Dendritic cell treated with granulocyte-macrophage colony-stimulating factor and Interleukin-4, amounts not matched to agents 40 ng/mL and 50 ng/mL, for 4 days (primary cell): ENCODE measurements at regions not wholly inside any gene's neighbourhood (a gene's known extent, or its start where the extent isn't known, plus 50 kb on each side); places are given as distances from the start of the nearest gene placed in this dataset.

ENCODE experiments used
- H3K27ac Mint-ChIP-seq: one replicate; pipeline ENCODE4 v1.8.0; 2022; ENCODE audit warnings: mild to moderate bottlenecking, mixed read lengths
- H3K27me3 Mint-ChIP-seq: one replicate; pipeline ENCODE4 v1.8.0; 2022; ENCODE audit warnings: mild to moderate bottlenecking, mixed read lengths
- H3K36me3 Mint-ChIP-seq: one replicate; pipeline ENCODE4 v1.8.0; 2022; ENCODE audit warnings: low read depth, mixed read lengths
- H3K4me1 Mint-ChIP-seq: one replicate; pipeline ENCODE4 v1.8.0; 2022; ENCODE audit warnings: low read depth, mixed read lengths
- H3K4me3 Mint-ChIP-seq: one replicate; pipeline ENCODE4 v1.8.0; 2022; ENCODE audit warnings: mild to moderate bottlenecking, moderate library complexity, mixed read lengths
- H3K9me3 Mint-ChIP-seq: one replicate; pipeline ENCODE4 v1.8.0; 2022; ENCODE audit warnings: mixed read lengths
- intact Hi-C: fragments of 100-400 bp; cut with micrococcal nuclease; formaldehyde crosslinking; loops from one replicate; pipeline ENCODE4 v1.15.0; 2022

DNA sequence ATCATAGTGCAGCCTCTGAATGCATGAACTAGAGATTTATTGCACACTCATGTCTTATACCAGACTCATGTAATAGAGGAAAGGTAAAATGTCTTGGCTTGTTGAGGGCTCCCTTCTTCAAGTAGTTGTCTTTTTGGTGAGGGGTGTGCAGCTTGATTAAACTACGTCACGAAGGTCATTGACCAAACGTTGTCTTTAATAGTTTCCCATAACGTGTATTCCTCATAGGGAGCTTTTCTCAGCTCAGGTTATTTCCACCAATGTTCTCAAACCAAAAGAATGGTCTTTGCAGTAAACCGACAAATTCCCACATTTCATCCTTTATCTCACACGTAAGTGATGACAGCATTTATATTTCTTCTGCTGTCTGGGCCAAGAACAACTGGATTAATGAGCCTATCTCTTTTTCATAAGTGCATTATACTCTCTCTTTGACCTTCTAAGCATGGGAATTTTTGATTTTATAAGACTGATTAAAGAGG lies 547.7 kb upstream of the ZEB2 start:
- no peaks in the 10 kb centered on the region for H3K4me1 Mint-ChIP-seq
- intact Hi-C loops, result no loop called here
- peaks cover 6% of the 10 kb centered on the region for H3K36me3 Mint-ChIP-seq
- no peak overlapping the region for H3K27ac Mint-ChIP-seq
- H3K9me3 Mint-ChIP-seq, result peaks cover 15% of the 10 kb centered on the region
- H3K4me3 Mint-ChIP-seq, result no peak overlapping the region
- H3K27me3 Mint-ChIP-seq, result no peaks in the 10 kb centered on the region

- Mint-ChIP-seq H3K27ac (no peak overlapping the region), H3K27me3 (no peaks in the 10 kb centered on the region), H3K4me1 (no peaks in the 10 kb centered on the region), H3K4me3 (no peak overlapping the region), H3K36me3 (peaks cover 6% of the 10 kb centered on the region), H3K9me3 (peaks cover 15% of the 10 kb centered on the region)
- intact Hi-C loops, result no loop called here
Observed at GRCh38 chr2:145066856-145067548, 547.1 kb upstream of the ZEB2 start.

DNA sequence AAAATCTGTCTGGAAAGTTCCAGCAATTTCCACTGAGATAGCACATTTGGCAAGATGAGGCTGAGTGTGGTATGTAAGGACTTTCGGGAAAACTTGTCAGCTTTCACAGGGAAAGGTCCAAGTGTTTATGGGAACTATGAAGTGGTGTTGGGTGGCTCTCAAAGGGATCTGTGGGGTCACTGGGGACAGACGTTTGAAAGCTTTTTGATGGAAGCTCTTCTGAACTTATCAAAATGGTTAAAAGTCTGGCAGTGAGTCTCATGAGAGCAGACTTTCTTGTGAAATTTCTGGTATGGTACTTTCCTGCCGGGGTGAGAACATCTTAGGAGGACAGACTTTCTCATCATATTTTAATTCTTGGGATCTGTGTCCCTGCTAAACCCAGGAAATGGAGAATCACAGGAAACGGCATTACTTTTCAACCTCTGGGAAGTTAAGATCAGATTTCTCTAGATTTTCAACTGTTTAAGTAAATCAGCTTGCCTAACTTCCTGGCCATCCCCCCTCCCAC lies 546.3 kb upstream of the ZEB2 start:
- no peaks in the 10 kb centered on the region for H3K4me1 Mint-ChIP-seq
- H3K27me3 Mint-ChIP-seq, result no peaks in the 10 kb centered on the region
- H3K27ac Mint-ChIP-seq, result no peak overlapping the region
- peaks cover 15% of the 10 kb centered on the region for H3K9me3 Mint-ChIP-seq
- H3K4me3 Mint-ChIP-seq, result no peak overlapping the region
- intact Hi-C loops, result no loop called here
- peaks cover 6% of the 10 kb centered on the region for H3K36me3 Mint-ChIP-seq

DNA sequence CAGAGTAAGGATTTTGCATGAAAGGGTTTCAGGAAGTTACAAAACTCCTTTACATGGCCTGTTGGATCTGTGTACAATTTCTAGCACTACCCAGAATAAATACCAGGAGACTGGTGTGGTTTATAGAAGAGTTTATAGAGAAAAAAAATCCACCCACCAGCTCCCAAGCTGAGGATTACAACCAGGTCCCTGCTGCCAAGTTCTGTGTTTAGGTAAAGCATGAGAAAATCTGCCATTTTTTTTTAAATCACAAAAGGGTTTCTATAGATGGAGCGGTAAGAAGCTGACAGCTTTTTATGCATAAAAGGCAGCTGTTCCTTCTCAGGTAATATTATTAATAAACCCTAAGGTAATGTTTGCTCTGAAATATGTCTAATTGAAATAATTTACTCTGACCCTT lies 545.4 kb upstream of the ZEB2 start:
- Mint-ChIP-seq H3K27me3 (no peaks in the 10 kb centered on the region), H3K4me3 (no peak overlapping the region), H3K36me3 (peaks cover 6% of the 10 kb centered on the region), H3K27ac (no peak overlapping the region), H3K9me3 (peaks cover 15% of the 10 kb centered on the region), H3K4me1 (no peaks in the 10 kb centered on the region)
- intact Hi-C loops, result no loop called here

DNA sequence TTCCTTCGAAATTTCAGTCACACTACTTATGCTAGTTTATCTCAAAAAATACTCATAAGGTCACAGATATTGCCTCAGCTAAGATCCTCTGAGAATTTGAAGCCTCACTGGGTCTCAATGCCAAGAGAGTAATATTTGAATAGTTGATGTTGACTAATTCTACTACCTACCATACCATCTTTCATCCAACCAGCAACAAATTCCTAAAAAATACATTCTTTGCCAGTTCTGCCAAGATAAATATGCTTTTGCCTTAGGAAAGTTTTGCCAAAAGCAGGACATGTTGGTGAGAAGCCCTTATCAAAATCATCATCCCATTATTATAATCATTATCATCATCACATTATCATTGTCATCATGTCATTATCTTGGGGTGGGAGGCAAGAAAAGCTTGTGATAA lies 544.6 kb upstream of the ZEB2 start:
- intact Hi-C loops, result no loop called here
- H3K4me3 Mint-ChIP-seq, result no peak overlapping the region

GRCh38 chr2:145060876-145061275 lies 541.0 kb upstream of the ZEB2 start:
- Mint-ChIP-seq H3K27ac (no peak overlapping the region), H3K27me3 (no peaks in the 10 kb centered on the region), H3K4me3 (no peak overlapping the region), H3K4me1 (no peaks in the 10 kb centered on the region), H3K36me3 (no peaks in the 10 kb centered on the region), H3K9me3 (no peaks in the 10 kb centered on the region)
- intact Hi-C loops, result no loop called here

More for the DNA sequence above, 544.6 kb upstream of the ZEB2 start:
- peaks cover 4% of the 10 kb centered on the region for H3K36me3 Mint-ChIP-seq
- peaks cover 6% of the 10 kb centered on the region for H3K9me3 Mint-ChIP-seq
- no peaks in the 10 kb centered on the region for H3K4me1 Mint-ChIP-seq
- no peak overlapping the region for H3K27ac Mint-ChIP-seq
- H3K27me3 Mint-ChIP-seq, result no peaks in the 10 kb centered on the region

DNA sequence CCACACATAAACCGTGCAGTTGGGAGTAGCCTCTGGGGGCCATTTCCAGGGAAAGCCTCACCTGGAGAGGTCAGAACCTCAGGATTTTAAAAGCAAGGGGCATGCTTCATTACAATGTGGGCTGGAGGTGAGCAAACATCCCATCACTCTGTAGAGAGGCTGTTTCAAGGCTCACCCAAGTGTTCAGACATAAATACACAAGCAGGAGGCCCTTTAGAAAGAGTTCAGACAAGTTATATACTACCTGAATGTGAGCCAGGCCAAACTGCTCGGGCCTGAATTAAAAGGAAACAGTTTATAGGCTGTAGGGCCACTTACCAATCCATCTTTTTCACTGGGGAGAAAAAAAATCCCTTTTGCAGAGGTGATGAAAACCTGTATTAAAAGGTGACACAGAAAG lies 540.0 kb upstream of the ZEB2 start:
- Mint-ChIP-seq H3K9me3 (no peaks in the 10 kb centered on the region), H3K4me1 (no peaks in the 10 kb centered on the region), H3K4me3 (no peak overlapping the region), H3K27ac (no peak overlapping the region), H3K27me3 (no peaks in the 10 kb centered on the region), H3K36me3 (no peaks in the 10 kb centered on the region)
- intact Hi-C loops, result no loop called here

DNA sequence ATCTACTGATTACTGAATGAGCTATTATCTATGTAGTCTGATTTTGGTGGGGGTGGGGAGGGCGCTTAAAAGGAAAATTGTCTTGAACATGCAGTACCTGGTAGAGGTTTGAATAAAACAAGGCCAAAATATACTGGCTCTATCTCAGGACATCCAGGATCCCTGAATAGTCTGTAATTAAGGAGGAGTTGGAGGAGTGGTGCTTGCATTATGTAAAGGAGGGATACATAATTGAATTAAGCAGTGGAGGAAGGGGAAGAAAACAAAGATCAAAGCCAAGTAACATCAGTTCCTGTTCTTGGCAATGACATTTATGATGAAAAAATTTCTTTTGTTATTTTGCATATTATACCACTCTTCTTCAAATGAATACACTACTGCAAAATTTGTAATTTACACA lies 539.4 kb upstream of the ZEB2 start:
- H3K36me3 Mint-ChIP-seq, result no peaks in the 10 kb centered on the region
- no peak overlapping the region for H3K4me3 Mint-ChIP-seq
- intact Hi-C loops, result no loop called here
- no peaks in the 10 kb centered on the region for H3K27me3 Mint-ChIP-seq
- H3K27ac Mint-ChIP-seq, result no peak overlapping the region
- H3K4me1 Mint-ChIP-seq, result no peaks in the 10 kb centered on the region
- no peaks in the 10 kb centered on the region for H3K9me3 Mint-ChIP-seq

DNA sequence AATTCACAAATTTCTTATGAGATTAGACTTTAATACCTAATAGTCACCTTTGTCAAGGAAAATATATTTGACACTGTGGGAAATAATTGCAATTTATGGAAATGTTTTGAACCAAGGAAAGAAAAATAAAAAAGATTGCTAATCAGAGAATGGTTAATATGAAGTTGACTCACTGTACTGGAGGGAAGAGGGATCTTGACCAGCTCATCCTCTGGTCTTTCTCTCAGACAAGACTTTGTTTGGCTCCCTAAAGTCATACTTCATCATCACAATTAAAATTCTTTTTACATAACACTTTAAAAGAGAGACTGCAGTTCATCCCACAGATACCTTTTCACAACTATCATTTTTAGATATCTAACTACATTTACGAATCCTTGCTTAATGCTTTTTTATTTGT lies 538.5 kb upstream of the ZEB2 start:
- Mint-ChIP-seq H3K4me3 (no peak overlapping the region), H3K27ac (no peak overlapping the region), H3K27me3 (no peaks in the 10 kb centered on the region), H3K4me1 (no peaks in the 10 kb centered on the region), H3K36me3 (no peaks in the 10 kb centered on the region), H3K9me3 (no peaks in the 10 kb centered on the region)
- intact Hi-C loops, result no loop called here

DNA sequence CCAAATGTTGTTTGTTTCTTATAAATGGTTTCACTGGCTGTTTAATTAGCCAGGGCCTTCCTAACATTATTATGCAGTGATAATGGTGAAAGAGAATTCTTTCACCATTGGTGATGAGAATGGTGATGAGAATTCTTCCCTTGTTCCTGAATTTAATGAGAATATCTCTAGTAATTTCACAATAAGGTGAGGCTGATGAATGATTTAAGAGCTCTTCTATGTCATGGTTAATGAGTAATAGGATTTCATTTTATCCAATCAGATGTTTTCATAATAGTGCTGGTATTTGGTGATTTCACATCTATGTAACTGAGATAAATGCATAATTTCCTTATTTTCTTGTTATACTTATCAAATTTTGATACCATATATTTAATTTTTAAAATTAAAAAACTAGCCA lies 535.7 kb upstream of the ZEB2 start:
- H3K9me3 Mint-ChIP-seq, result no peaks in the 10 kb centered on the region
- no peaks in the 10 kb centered on the region for H3K4me1 Mint-ChIP-seq
- intact Hi-C loops, result no loop called here
- no peak overlapping the region for H3K4me3 Mint-ChIP-seq
- H3K36me3 Mint-ChIP-seq, result no peaks in the 10 kb centered on the region
- no peaks in the 10 kb centered on the region for H3K27me3 Mint-ChIP-seq
- H3K27ac Mint-ChIP-seq, result no peak overlapping the region

GRCh38 chr2:145050134-145050533 lies 530.2 kb upstream of the ZEB2 start:
- H3K4me1 Mint-ChIP-seq, result no peaks in the 10 kb centered on the region

GRCh38 chr2:145049475-145049874 lies 529.6 kb upstream of the ZEB2 start:
- H3K36me3 Mint-ChIP-seq, result no peaks in the 10 kb centered on the region
- H3K9me3 Mint-ChIP-seq, result peaks cover 10% of the 10 kb centered on the region
- no peak overlapping the region for H3K4me3 Mint-ChIP-seq
- H3K27ac Mint-ChIP-seq, result no peak overlapping the region
- intact Hi-C loops, result no loop called here
- H3K4me1 Mint-ChIP-seq, result no peaks in the 10 kb centered on the region
- no peaks in the 10 kb centered on the region for H3K27me3 Mint-ChIP-seq

More at GRCh38 chr2:145050134-145050533, 530.2 kb upstream of the ZEB2 start:
- Mint-ChIP-seq H3K27ac (no peak overlapping the region), H3K27me3 (no peaks in the 10 kb centered on the region), H3K9me3 (peaks cover 10% of the 10 kb centered on the region), H3K36me3 (no peaks in the 10 kb centered on the region), H3K4me3 (no peak overlapping the region)
- intact Hi-C loops, result no loop called here

DNA sequence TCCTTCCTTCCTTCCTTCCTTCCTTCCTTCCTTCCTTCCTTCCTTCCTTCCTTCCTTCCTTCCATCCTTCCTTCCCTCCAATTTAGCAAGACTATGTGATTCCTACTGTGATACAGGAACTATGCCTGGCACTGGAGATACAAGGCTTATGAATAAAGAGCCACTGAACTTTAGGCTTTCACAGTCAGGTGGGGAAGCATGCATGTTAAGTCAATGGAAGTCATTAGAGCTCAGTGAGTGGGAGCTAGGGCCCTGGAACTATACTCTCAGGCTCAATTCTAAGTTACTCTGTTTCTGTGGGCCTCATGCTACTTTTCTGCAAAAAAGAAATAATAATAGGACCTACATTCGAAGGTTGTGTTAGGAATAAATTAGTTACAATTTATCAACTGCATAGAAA lies 527.6 kb upstream of the ZEB2 start:
- intact Hi-C loops, result no loop called here
- no peaks in the 10 kb centered on the region for H3K27me3 Mint-ChIP-seq
- no peaks in the 10 kb centered on the region for H3K36me3 Mint-ChIP-seq

GRCh38 chr2:145044491-145044890 lies 524.6 kb upstream of the ZEB2 start:
- intact Hi-C loops, result no loop called here
- no peaks in the 10 kb centered on the region for H3K27me3 Mint-ChIP-seq
- peaks cover 8% of the 10 kb centered on the region for H3K4me1 Mint-ChIP-seq
- no peak overlapping the region for H3K27ac Mint-ChIP-seq
- H3K9me3 Mint-ChIP-seq, result peaks cover 28% of the 10 kb centered on the region
- no peak overlapping the region for H3K4me3 Mint-ChIP-seq
- H3K36me3 Mint-ChIP-seq, result no peaks in the 10 kb centered on the region

More for the DNA sequence above, 527.6 kb upstream of the ZEB2 start:
- H3K4me3 Mint-ChIP-seq, result no peak overlapping the region
- peaks cover 13% of the 10 kb centered on the region for H3K9me3 Mint-ChIP-seq
- H3K4me1 Mint-ChIP-seq, result peaks cover 8% of the 10 kb centered on the region
- H3K27ac Mint-ChIP-seq, result no peak overlapping the region

DNA sequence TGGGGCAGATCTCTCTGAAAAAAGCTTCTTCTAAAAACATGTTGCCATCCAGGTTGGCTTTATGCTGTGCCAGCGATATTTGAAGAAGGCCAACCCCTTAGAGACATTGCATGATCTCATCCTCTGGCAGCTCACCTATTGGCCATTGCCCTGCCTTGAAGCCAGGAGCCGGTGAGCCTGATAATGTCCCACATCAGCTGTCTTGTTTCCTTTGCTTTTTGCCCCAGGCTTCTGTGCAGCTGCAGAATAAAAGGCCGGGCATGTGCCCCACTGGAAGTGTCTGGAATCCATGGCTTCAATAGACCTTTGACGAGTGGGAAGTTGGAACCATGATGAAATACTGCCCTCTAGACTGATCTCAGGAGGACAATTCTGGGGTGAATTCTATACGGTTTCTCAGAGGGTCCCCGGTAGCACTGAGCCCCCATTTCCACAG lies 523.5 kb upstream of the ZEB2 start:
- Mint-ChIP-seq H3K27me3 (no peaks in the 10 kb centered on the region), H3K4me1 (peaks cover 8% of the 10 kb centered on the region), H3K27ac (no peak overlapping the region), H3K9me3 (peaks cover 28% of the 10 kb centered on the region), H3K4me3 (no peak overlapping the region), H3K36me3 (no peaks in the 10 kb centered on the region)
- intact Hi-C loops, result no loop called here
